CD14-positive monocyte (primary cell): ENCODE measurements at regions not wholly inside any gene's neighbourhood (a gene's known extent, or its start where the extent isn't known, plus 50 kb on each side); places are given as distances from the start of the nearest gene placed in this dataset.

ENCODE experiments used
- DNase-seq, 3 donors: peaks; one replicate each; pipeline ENCODE4 v3.0.0-alpha.2; 2011 to 2022
- H2AFZ ChIP-seq: 2 replicates; pipeline ENCODE4 v1.6.0; 2012; ENCODE audit warnings: mild to moderate bottlenecking, low read depth, low read length, inconsistent platforms; ENCODE audit not compliant: insufficient read depth, poor library complexity, severe bottlenecking
- H3K27ac ChIP-seq, 2 donors: 1 replicate in 1 of 2; 2 replicates in 1 of 2; pipeline ENCODE4 v1.5.1; 2012 to 2013; ENCODE audit warnings: low read length in 2 of 2, control low read depth in 1 of 2, inconsistent platforms in 1 of 2, low read depth in 1 of 2, mild to moderate bottlenecking in 1 of 2
- H3K27me3 ChIP-seq, 2 donors: one replicate each; pipeline versions ENCODE4 v1.6.0 to v1.6.1; 2011 to 2013; ENCODE audit warnings: low read length in 2 of 2; ENCODE audit not compliant: control insufficient read depth in 2 of 2, insufficient read depth in 2 of 2
- H3K36me3 ChIP-seq, 2 donors: replicated peaks in 1 of 2; 1 replicate in 1 of 2; 2 replicates in 1 of 2; pipeline versions ENCODE4 v1.5.1 to v1.6.1; 2012 to 2013; ENCODE audit warnings: low read length in 2 of 2, control low read depth in 1 of 2, inconsistent platforms in 1 of 2, mild to moderate bottlenecking in 1 of 2; ENCODE audit not compliant: insufficient read depth in 2 of 2, control insufficient read depth in 1 of 2
- H3K4me1 ChIP-seq, 2 donors: 1 replicate in 1 of 2; 2 replicates in 1 of 2; pipeline versions ENCODE4 v1.5.1 to v1.6.1; 2012 to 2013; ENCODE audit warnings: low read length in 2 of 2, control low read depth in 1 of 2, inconsistent platforms in 1 of 2, mild to moderate bottlenecking in 1 of 2, moderate library complexity in 1 of 2; ENCODE audit not compliant: insufficient read depth in 2 of 2, control insufficient read depth in 1 of 2
- H3K4me2 ChIP-seq: replicated peaks from 2 replicates; pipeline ENCODE3; 2012; ENCODE audit warnings: low read length, moderate library complexity, mild to moderate bottlenecking; ENCODE audit not compliant: poor library complexity, severe bottlenecking; ENCODE audit errors: extremely low read depth
- H3K4me3 ChIP-seq, 3 experiments: fragments of 200-600 bp in 1 of 3; sonication (generic) in 1 of 3; replicated peaks in 1 of 3; 1 replicate in 2 of 3; 2 replicates in 1 of 3; pipeline ENCODE4 v1.5.1; 2011 to 2013; ENCODE audit warnings: low read length in 3 of 3, mild to moderate bottlenecking in 3 of 3, control low read depth in 2 of 3, low read depth in 2 of 3, inconsistent platforms in 1 of 3, moderate library complexity in 1 of 3
- H3K79me2 ChIP-seq: 2 replicates; pipeline ENCODE4 v1.6.0; 2012; ENCODE audit warnings: mild to moderate bottlenecking, control low read depth, inconsistent platforms, low read length, moderate library complexity; ENCODE audit not compliant: insufficient read depth
- H3K9ac ChIP-seq: 2 replicates; pipeline ENCODE4 v1.6.0; 2017; ENCODE audit warnings: low read length, mild to moderate bottlenecking; ENCODE audit not compliant: insufficient read depth, poor library complexity, severe bottlenecking
- H3K9me3 ChIP-seq, 2 donors: replicated peaks in 1 of 2; 1 replicate in 1 of 2; 2 replicates in 1 of 2; pipeline versions ENCODE4 v1.5.1 to v1.6.1; 2012 to 2013; ENCODE audit warnings: low read length in 2 of 2, control low read depth in 1 of 2; ENCODE audit not compliant: control insufficient read depth in 1 of 2, insufficient read depth in 1 of 2
- H4K20me1 ChIP-seq: 2 replicates; pipeline ENCODE4 v1.6.0; 2012; ENCODE audit warnings: mild to moderate bottlenecking, low read length, control low read depth, moderate library complexity; ENCODE audit not compliant: insufficient read depth
- H3K27ac Mint-ChIP-seq, 7 donors: one replicate each; pipeline ENCODE4 v1.8.0; 2020; ENCODE audit warnings: mild to moderate bottlenecking in 7 of 7, mixed read lengths in 7 of 7, moderate library complexity in 6 of 7, inconsistent platforms in 2 of 7
- H3K27me3 Mint-ChIP-seq, 3 donors: one replicate each; pipeline ENCODE4 v1.8.0; 2021 to 2022; ENCODE audit warnings: low read depth in 3 of 3, mild to moderate bottlenecking in 3 of 3, mixed read lengths in 3 of 3, moderate library complexity in 3 of 3, inconsistent platforms in 1 of 3
- H3K36me3 Mint-ChIP-seq, 2 donors: one replicate each; pipeline ENCODE4 v1.8.0; 2020; ENCODE audit warnings: mixed read lengths in 2 of 2, inconsistent platforms in 1 of 2, mild to moderate bottlenecking in 1 of 2
- H3K4me1 Mint-ChIP-seq: one replicate; pipeline ENCODE4 v1.8.0; 2020; ENCODE audit warnings: mild to moderate bottlenecking, mixed read lengths
- H3K4me3 Mint-ChIP-seq, 2 donors: one replicate each; pipeline ENCODE4 v1.8.0; 2020; ENCODE audit warnings: mild to moderate bottlenecking in 2 of 2, mixed read lengths in 2 of 2, moderate library complexity in 1 of 2
- H3K9me3 Mint-ChIP-seq, 7 donors: one replicate each; pipeline ENCODE4 v1.8.0; 2020 to 2022; ENCODE audit warnings: mixed read lengths in 7 of 7, mild to moderate bottlenecking in 6 of 7, moderate library complexity in 6 of 7, inconsistent platforms in 2 of 7
- CTCF ChIP-seq: fragments of 200-600 bp; IDR thresholded peaks from one replicate; pipeline ENCODE4 v1.8.0; 2022; ENCODE audit warnings: antibody characterized with exemption, mild to moderate bottlenecking
- WGBS: methylation state at CpG from one replicate; pipeline ENCODE4 v1.1.5; 2013; ENCODE audit warnings: missing lambda C conversion rate; ENCODE audit not compliant: insufficient coverage; 5-methylcytosine and 5-hydroxymethylcytosine counted together
- intact Hi-C, 2 donors: fragments of 100-400 bp; cut with micrococcal nuclease; formaldehyde crosslinking; loops; one replicate each; pipeline versions ENCODE4 v1.15.0 to v1.15.1; 2023

- no peak overlapping the region for H3K4me3 ChIP-seq
- Mint-ChIP-seq H3K36me3 (no peaks in the 10 kb centered on the region), H3K27ac (no peak overlapping the region), H3K27me3 (peaks cover 0 to 2% (median 1%) of the 10 kb centered on the region in 3 donors), H3K4me1 (no peaks in the 10 kb centered on the region), H3K4me3 (no peak overlapping the region), H3K9me3 (peaks cover 0 to 2% (median 0%) of the 10 kb centered on the region in 7 donors)
- H2AFZ ChIP-seq = no peak overlapping the region
- no peaks in the 10 kb centered on the region for H3K36me3 ChIP-seq
- no peak for DNase-seq
- no peaks in the 10 kb centered on the region for H3K27me3 ChIP-seq
- H3K4me2 ChIP-seq = no peak overlapping the region
- H3K27ac ChIP-seq = no peak overlapping the region
- no peak for TF ChIP-seq CTCF
- WGBS = no CpG with 5 or more reads among the region's 1 CpG
- no peaks in the 10 kb centered on the region for H3K4me1 ChIP-seq
- no peaks in the 10 kb centered on the region for H4K20me1 ChIP-seq
- H3K79me2 ChIP-seq = no peaks in the 10 kb centered on the region
- intact Hi-C loops = no loop called here
- no peak overlapping the region for H3K9ac ChIP-seq
- no peaks in the 10 kb centered on the region for H3K9me3 ChIP-seq
Observed at GRCh38 chrX:96170626-96171025, 514.0 kb upstream of the DIAPH2 start.

GRCh38 chrX:96176921-96177320, 507.7 kb upstream of the DIAPH2 start:
- H3K27me3 ChIP-seq = no peaks in the 10 kb centered on the region
- no peak for TF ChIP-seq CTCF
- Mint-ChIP-seq H3K4me3 (no peak overlapping the region), H3K9me3 (peaks cover 0 to 2% (median 0%) of the 10 kb centered on the region in 7 donors), H3K36me3 (no peaks in the 10 kb centered on the region), H3K27me3 (peaks cover 0 to 2% (median 0%) of the 10 kb centered on the region in 3 donors), H3K4me1 (no peaks in the 10 kb centered on the region), H3K27ac (no peak overlapping the region)
- no CpG with 5 or more reads among the region's 3 CpGs for WGBS
- no peaks in the 10 kb centered on the region for H3K79me2 ChIP-seq
- no peak for DNase-seq
- no peak overlapping the region for H3K4me3 ChIP-seq
- no peak overlapping the region for H3K9ac ChIP-seq
- H2AFZ ChIP-seq = no peak overlapping the region
- no peaks in the 10 kb centered on the region for H3K4me1 ChIP-seq
- no peak overlapping the region for H3K4me2 ChIP-seq
- no peaks in the 10 kb centered on the region for H4K20me1 ChIP-seq
- no peak overlapping the region for H3K27ac ChIP-seq
- H3K36me3 ChIP-seq = no peaks in the 10 kb centered on the region
- intact Hi-C loops = no loop called here
- H3K9me3 ChIP-seq = no peaks in the 10 kb centered on the region
